H1 (cell line): ENCODE measurements at regions not wholly inside any gene's neighbourhood (a gene's known extent, or its start where the extent isn't known, plus 50 kb on each side); places are given as distances from the start of the nearest gene placed in this dataset.

Source experiments
- BCL11A ChIP-seq, 2 experiments: IDR thresholded peaks; one replicate each; pipeline ENCODE4 v1.6.1; 2011; ENCODE audit warnings: low read depth in 2 of 2, low read length in 2 of 2, mild to moderate bottlenecking in 2 of 2
- PHF8 ChIP-seq: fragments of 200-600 bp; sonication (generic); conservative IDR thresholded peaks from 2 replicates; pipeline ENCODE4 v1.7.1; 2012; ENCODE audit warnings: low read depth, mild to moderate bottlenecking, inconsistent platforms, low read length, moderate library complexity
- POLR2AphosphoS5 ChIP-seq: IDR thresholded peaks from 2 replicates; pipeline ENCODE4 v1.6.1; 2011; ENCODE audit warnings: low read depth, low read length

DNA sequence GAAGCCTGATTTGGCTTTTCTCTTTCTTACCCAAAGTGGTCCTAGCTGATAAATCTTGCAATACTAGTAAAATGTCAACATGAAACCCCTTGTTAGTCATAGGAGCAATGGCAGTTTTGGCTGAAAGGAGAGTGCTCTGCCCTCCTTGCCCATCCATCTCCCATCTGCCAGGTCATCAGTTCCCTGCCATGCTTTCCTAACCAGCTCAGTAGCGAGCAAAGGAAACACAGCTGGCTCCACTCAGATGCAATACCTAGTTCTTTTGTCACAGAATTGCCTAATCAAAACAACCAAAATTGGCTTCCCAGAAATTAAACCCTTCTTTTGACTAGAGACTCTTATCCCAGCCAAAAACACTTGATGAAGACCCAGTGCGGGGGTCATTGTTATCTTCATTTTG is 733.0 kb downstream of the CCSER2 start (continued):
- TF ChIP-seq BCL11A (IDR thresholded peaks at IDR 0.05; ENCODE audit: low read depth in 2 of 2, low read length in 2 of 2), result no peak
- no peak for TF ChIP-seq POLR2AphosphoS5
- TF ChIP-seq PHF8, result no peak
